ENCODE measurements at regions not wholly inside any gene's neighbourhood (a gene's known extent, or its start where the extent isn't known, plus 50 kb on each side); places are given as distances from the start of the nearest gene placed in this dataset.

- Histone ChIP-seq H3K9me3 (ENCODE audit: low read depth, low read length) (no peaks in the 10 kb centered on the region), H2AFZ (ENCODE audit: low read length) (peak overlapping the region; percentile 66), H3K4me1 (ENCODE audit: insufficient read depth, low read length) (no peaks in the 10 kb centered on the region), H3K27me3 (ENCODE audit: insufficient read depth, low read length) (peaks cover 2% of the 10 kb centered on the region), H3K4me3 (ENCODE audit: insufficient read depth, low read length) (peak overlapping the region; percentile 27), H3K27ac (ENCODE audit: low read depth, low read length) (no peak overlapping the region), H3K4me2 (ENCODE audit: insufficient read depth, low read length) (peak overlapping the region; percentile 59), H4K20me1 (ENCODE audit: insufficient read depth, low read length) (no peaks in the 10 kb centered on the region), H3K36me3 (ENCODE audit: insufficient read depth, low read length) (no peaks in the 10 kb centered on the region), H3K79me2 (ENCODE audit: insufficient read depth, low read length) (no peaks in the 10 kb centered on the region)
- no peak for DNase-seq (ENCODE audit: insufficient read length, low spot score, missing footprints)
- TF ChIP-seq, protein P1, sequence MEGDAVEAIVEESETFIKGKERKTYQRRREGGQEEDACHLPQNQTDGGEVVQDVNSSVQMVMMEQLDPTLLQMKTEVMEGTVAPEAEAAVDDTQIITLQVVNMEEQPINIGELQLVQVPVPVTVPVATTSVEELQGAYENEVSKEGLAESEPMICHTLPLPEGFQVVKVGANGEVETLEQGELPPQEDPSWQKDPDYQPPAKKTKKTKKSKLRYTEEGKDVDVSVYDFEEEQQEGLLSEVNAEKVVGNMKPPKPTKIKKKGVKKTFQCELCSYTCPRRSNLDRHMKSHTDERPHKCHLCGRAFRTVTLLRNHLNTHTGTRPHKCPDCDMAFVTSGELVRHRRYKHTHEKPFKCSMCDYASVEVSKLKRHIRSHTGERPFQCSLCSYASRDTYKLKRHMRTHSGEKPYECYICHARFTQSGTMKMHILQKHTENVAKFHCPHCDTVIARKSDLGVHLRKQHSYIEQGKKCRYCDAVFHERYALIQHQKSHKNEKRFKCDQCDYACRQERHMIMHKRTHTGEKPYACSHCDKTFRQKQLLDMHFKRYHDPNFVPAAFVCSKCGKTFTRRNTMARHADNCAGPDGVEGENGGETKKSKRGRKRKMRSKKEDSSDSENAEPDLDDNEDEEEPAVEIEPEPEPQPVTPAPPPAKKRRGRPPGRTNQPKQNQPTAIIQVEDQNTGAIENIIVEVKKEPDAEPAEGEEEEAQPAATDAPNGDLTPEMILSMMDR (IDR thresholded peaks at IDR 0.05; ENCODE audit: extremely low read depth, low read depth, low read length) = no peak
These were observed 55.8 kb upstream of the RC3H1 start for GRCh38 chr1:174077749-174078490.

DNA sequence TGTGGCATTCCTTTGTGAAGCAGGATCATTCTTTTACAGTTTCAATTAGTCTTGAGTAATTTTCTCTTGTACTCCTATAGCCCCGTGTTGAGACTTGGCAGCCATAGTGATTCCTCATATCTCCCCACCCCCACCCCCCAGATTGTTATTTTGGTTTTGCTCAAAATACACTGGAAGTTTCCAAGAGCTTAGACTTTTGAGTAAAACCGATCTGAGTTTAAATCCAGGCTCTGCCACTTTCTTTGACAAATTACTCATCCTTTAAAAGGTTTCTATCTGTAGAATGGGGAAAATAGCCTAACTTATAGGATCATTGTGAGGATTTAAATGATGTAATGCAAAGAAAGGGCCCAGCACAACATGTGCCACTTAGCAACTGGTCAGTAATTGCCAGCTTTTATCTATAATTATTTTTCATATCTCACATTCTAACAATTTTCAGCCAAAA is 53.1 kb upstream of the RC3H1 start:
- H3K4me1 ChIP-seq (ENCODE audit: insufficient read depth, low read length) = no peaks in the 10 kb centered on the region
- H3K79me2 ChIP-seq (ENCODE audit: insufficient read depth, low read length) = no peaks in the 10 kb centered on the region
- no peaks in the 10 kb centered on the region for H4K20me1 ChIP-seq (ENCODE audit: insufficient read depth, low read length)
- no peak overlapping the region for H3K4me3 ChIP-seq (ENCODE audit: insufficient read depth, low read length)
- H2AFZ ChIP-seq (ENCODE audit: low read length) = no peak overlapping the region
- TF ChIP-seq, protein P1 (IDR thresholded peaks at IDR 0.05; ENCODE audit: extremely low read depth, low read depth, low read length) = no peak
- H3K9me3 ChIP-seq (ENCODE audit: low read depth, low read length) = no peaks in the 10 kb centered on the region
- no peaks in the 10 kb centered on the region for H3K36me3 ChIP-seq (ENCODE audit: insufficient read depth, low read length)
- no peaks in the 10 kb centered on the region for H3K27me3 ChIP-seq (ENCODE audit: insufficient read depth, low read length)
- H3K4me2 ChIP-seq (ENCODE audit: insufficient read depth, low read length) = peak overlapping the region; percentile 9
- no peak for DNase-seq (ENCODE audit: insufficient read length, low spot score, missing footprints)
- no peak overlapping the region for H3K27ac ChIP-seq (ENCODE audit: low read depth, low read length)

DNA sequence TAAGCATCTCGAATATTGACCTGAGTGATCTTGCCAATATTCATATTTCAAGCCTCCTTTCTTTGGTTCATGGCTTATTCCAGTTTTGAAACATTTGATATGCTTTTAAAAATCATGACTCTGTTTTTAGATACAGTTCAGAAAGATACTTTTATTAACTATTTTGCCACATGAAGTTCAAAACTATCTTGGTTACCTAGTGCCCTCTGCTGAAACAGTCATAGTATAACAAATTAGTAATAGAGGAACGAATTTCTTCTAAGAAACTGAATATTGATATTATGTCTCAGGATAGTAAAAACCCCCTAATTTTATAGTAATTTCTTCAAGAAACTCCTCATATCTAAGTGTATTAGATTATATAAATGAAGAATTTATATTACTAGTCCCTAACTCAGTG is 52.6 kb upstream of the RC3H1 start:
- H3K4me2 ChIP-seq (ENCODE audit: insufficient read depth, low read length) = no peak overlapping the region
- no peaks in the 10 kb centered on the region for H3K36me3 ChIP-seq (ENCODE audit: insufficient read depth, low read length)
- no peaks in the 10 kb centered on the region for H3K9me3 ChIP-seq (ENCODE audit: low read depth, low read length)
- no peaks in the 10 kb centered on the region for H3K79me2 ChIP-seq (ENCODE audit: insufficient read depth, low read length)
- H4K20me1 ChIP-seq (ENCODE audit: insufficient read depth, low read length) = no peaks in the 10 kb centered on the region
- no peak overlapping the region for H3K27ac ChIP-seq (ENCODE audit: low read depth, low read length)
- H3K4me3 ChIP-seq (ENCODE audit: insufficient read depth, low read length) = no peak overlapping the region
- no peak overlapping the region for H2AFZ ChIP-seq (ENCODE audit: low read length)
- no peaks in the 10 kb centered on the region for H3K27me3 ChIP-seq (ENCODE audit: insufficient read depth, low read length)
- TF ChIP-seq, protein P1 (IDR thresholded peaks at IDR 0.05; ENCODE audit: extremely low read depth, low read depth, low read length) = peak; percentile 55
- no peaks in the 10 kb centered on the region for H3K4me1 ChIP-seq (ENCODE audit: insufficient read depth, low read length)
- DNase-seq (ENCODE audit: insufficient read length, low spot score, missing footprints) = no peak

GRCh38 chr1:174072581-174072980 is 50.4 kb upstream of the RC3H1 start:
- no peak for DNase-seq (ENCODE audit: insufficient read length, low spot score, missing footprints)
- no peaks in the 10 kb centered on the region for H4K20me1 ChIP-seq (ENCODE audit: insufficient read depth, low read length)
- H3K4me3 ChIP-seq (ENCODE audit: insufficient read depth, low read length) = no peak overlapping the region
- no peak overlapping the region for H3K27ac ChIP-seq (ENCODE audit: low read depth, low read length)
- H3K9me3 ChIP-seq (ENCODE audit: low read depth, low read length) = no peaks in the 10 kb centered on the region
- TF ChIP-seq, protein P1 (IDR thresholded peaks at IDR 0.05; ENCODE audit: extremely low read depth, low read depth, low read length) = no peak
- no peaks in the 10 kb centered on the region for H3K36me3 ChIP-seq (ENCODE audit: insufficient read depth, low read length)
- H3K4me1 ChIP-seq (ENCODE audit: insufficient read depth, low read length) = no peaks in the 10 kb centered on the region
- H3K79me2 ChIP-seq (ENCODE audit: insufficient read depth, low read length) = no peaks in the 10 kb centered on the region
- no peaks in the 10 kb centered on the region for H3K27me3 ChIP-seq (ENCODE audit: insufficient read depth, low read length)
- H3K4me2 ChIP-seq (ENCODE audit: insufficient read depth, low read length) = no peak overlapping the region
- no peak overlapping the region for H2AFZ ChIP-seq (ENCODE audit: low read length)
